ENCODE measurements at regions not wholly inside any gene's neighbourhood (a gene's known extent, or its start where the extent isn't known, plus 50 kb on each side); places are given as distances from the start of the nearest gene placed in this dataset.

- no peak overlapping the region for H3K4me3 ChIP-seq (IDR thresholded peaks at IDR 0.05; ENCODE audit: insufficient read depth, low read depth, low read length)
- H4K20me1 ChIP-seq (ENCODE audit: insufficient read depth) = no peaks in the 10 kb centered on the region
- H3K36me3 ChIP-seq (ENCODE audit: insufficient read depth) = no peaks in the 10 kb centered on the region
- H3K27me3 ChIP-seq (ENCODE audit: insufficient read depth, low read depth) = no peaks in the 10 kb centered on the region
- H3K4me2 ChIP-seq = no peak overlapping the region
- no peak for TF ChIP-seq CTCF (conservative IDR thresholded peaks at IDR 0.05; ENCODE audit: low read depth, low read length)
- H3K79me2 ChIP-seq (ENCODE audit: insufficient read depth, low read depth) = no peaks in the 10 kb centered on the region
- no peak overlapping the region for H3K9ac ChIP-seq
- H3K4me1 ChIP-seq (ENCODE audit: low read depth, poor library complexity, severe bottlenecking) = no peaks in the 10 kb centered on the region
- no peak overlapping the region for H2AFZ ChIP-seq (ENCODE audit: low read depth)
- H3K27ac ChIP-seq = no peak overlapping the region
Measured at GRCh38 chr3:159323848-159324247, 522.0 kb downstream of the MFSD1 start.

- no peak for TF ChIP-seq CTCF (conservative IDR thresholded peaks at IDR 0.05; ENCODE audit: low read depth, low read length)
- no peaks in the 10 kb centered on the region for H4K20me1 ChIP-seq (ENCODE audit: insufficient read depth)
- no peak overlapping the region for H3K27ac ChIP-seq
- no peak overlapping the region for H3K4me3 ChIP-seq (IDR thresholded peaks at IDR 0.05; ENCODE audit: insufficient read depth, low read depth, low read length)
- H3K9ac ChIP-seq = no peak overlapping the region
- H3K4me2 ChIP-seq = no peak overlapping the region
- no peaks in the 10 kb centered on the region for H3K4me1 ChIP-seq (ENCODE audit: low read depth, poor library complexity, severe bottlenecking)
- H2AFZ ChIP-seq (ENCODE audit: low read depth) = no peak overlapping the region
- H3K36me3 ChIP-seq (ENCODE audit: insufficient read depth) = no peaks in the 10 kb centered on the region
- no peaks in the 10 kb centered on the region for H3K27me3 ChIP-seq (ENCODE audit: insufficient read depth, low read depth)
- H3K79me2 ChIP-seq (ENCODE audit: insufficient read depth, low read depth) = no peaks in the 10 kb centered on the region
Measured at GRCh38 chr3:159326998-159327397, 525.1 kb downstream of the MFSD1 start.

- Histone ChIP-seq H4K20me1 (ENCODE audit: insufficient read depth) (no peaks in the 10 kb centered on the region), H3K4me3 (IDR thresholded peaks at IDR 0.05; ENCODE audit: insufficient read depth, low read depth, low read length) (no peak overlapping the region), H3K27me3 (ENCODE audit: insufficient read depth, low read depth) (no peaks in the 10 kb centered on the region), H3K4me1 (ENCODE audit: low read depth, poor library complexity, severe bottlenecking) (no peaks in the 10 kb centered on the region), H3K4me2 (no peak overlapping the region), H3K36me3 (ENCODE audit: insufficient read depth) (no peaks in the 10 kb centered on the region), H3K79me2 (ENCODE audit: insufficient read depth, low read depth) (no peaks in the 10 kb centered on the region), H3K27ac (no peak overlapping the region), H3K9ac (no peak overlapping the region), H2AFZ (ENCODE audit: low read depth) (no peak overlapping the region)
- TF ChIP-seq CTCF (conservative IDR thresholded peaks at IDR 0.05; ENCODE audit: low read depth, low read length) = no peak
Measured at GRCh38 chr3:159332535-159333099, 530.8 kb downstream of the MFSD1 start.

- no peak overlapping the region for H3K27ac ChIP-seq
- no peaks in the 10 kb centered on the region for H3K27me3 ChIP-seq (ENCODE audit: insufficient read depth, low read depth)
- no peak for TF ChIP-seq CTCF (conservative IDR thresholded peaks at IDR 0.05; ENCODE audit: low read depth, low read length)
- no peaks in the 10 kb centered on the region for H3K79me2 ChIP-seq (ENCODE audit: insufficient read depth, low read depth)
- H2AFZ ChIP-seq (ENCODE audit: low read depth) = no peak overlapping the region
- no peak overlapping the region for H3K4me3 ChIP-seq (IDR thresholded peaks at IDR 0.05; ENCODE audit: insufficient read depth, low read depth, low read length)
- no peaks in the 10 kb centered on the region for H3K4me1 ChIP-seq (ENCODE audit: low read depth, poor library complexity, severe bottlenecking)
- H3K9ac ChIP-seq = no peak overlapping the region
- H3K4me2 ChIP-seq = no peak overlapping the region
- H3K36me3 ChIP-seq (ENCODE audit: insufficient read depth) = no peaks in the 10 kb centered on the region
- H4K20me1 ChIP-seq (ENCODE audit: insufficient read depth) = no peaks in the 10 kb centered on the region
Measured at GRCh38 chr3:159339131-159339530, 537.3 kb downstream of the MFSD1 start.

Data from KMS-11 (cell line).